Breast epithelium (tissue), 4 donors: ENCODE measurements at regions not wholly inside any gene's neighbourhood (a gene's known extent, or its start where the extent isn't known, plus 50 kb on each side); places are given as distances from the start of the nearest gene placed in this dataset.

Experiments used
- DNase-seq, 2 donors: peaks; one replicate each; pipeline ENCODE4 v3.0.0-alpha.2; 2019; ENCODE audit warnings: low spot score in 2 of 2
- H3K27ac ChIP-seq, 2 donors: fragments of 200-600 bp; sonication (generic) in 1 of 2; one replicate each; pipeline ENCODE4 v1.5.1; 2016 to 2019; ENCODE audit warnings: mild to moderate bottlenecking in 1 of 2
- H3K27me3 ChIP-seq, 2 donors: fragments of 200-600 bp; sonication (generic) in 1 of 2; one replicate each; pipeline versions ENCODE4 v1.5.1 to v1.6.0; 2017 to 2019; ENCODE audit warnings: control low read depth in 1 of 2, mild to moderate bottlenecking in 1 of 2
- H3K36me3 ChIP-seq: fragments of 200-600 bp; one replicate; pipeline ENCODE4 v1.5.1; 2019
- H3K4me1 ChIP-seq, 2 donors: fragments of 200-600 bp; sonication (generic); one replicate each; pipeline ENCODE4 v1.5.1; 2016 to 2019; ENCODE audit warnings: control low read depth in 1 of 2
- H3K4me3 ChIP-seq, 3 donors: fragments of 200-600 bp; sonication (generic); 1 replicate in 2 of 3; 2 replicates in 1 of 3; pipeline ENCODE4 v1.5.1; 2016 to 2019; ENCODE audit warnings: mild to moderate bottlenecking in 3 of 3, moderate library complexity in 2 of 3
- H3K9me3 ChIP-seq, 2 donors: fragments of 200-600 bp; sonication (generic) in 1 of 2; one replicate each; pipeline ENCODE4 v1.5.1; 2016 to 2019; ENCODE audit warnings: control low read depth in 1 of 2
- POLR2A ChIP-seq: fragments of 450-650 bp; IDR thresholded peaks from one replicate; pipeline ENCODE4 v1.6.1; 2016; ENCODE audit warnings: antibody characterized with exemption, mild to moderate bottlenecking, moderate library complexity
- POLR2AphosphoS5 ChIP-seq, 3 donors: sonication (generic); formaldehyde crosslinking; IDR thresholded peaks; one replicate each; pipeline ENCODE4 v1.6.1; 2017; ENCODE audit warnings: antibody characterized with exemption in 3 of 3
- intact Hi-C: fragments of 100-400 bp; cut with DNase I; formaldehyde crosslinking; loops from one replicate; pipeline ENCODE4 v1.15.1; 2023; ENCODE audit warnings: low total_unique reads
- TF ChIP-seq, protein P1 (sequence below), 3 donors: fragments of 450-650 bp; IDR thresholded peaks; one replicate each; pipeline ENCODE4 v1.5.1; 2016 to 2017; ENCODE audit warnings: antibody characterized with exemption in 3 of 3, mild to moderate bottlenecking in 3 of 3, moderate library complexity in 3 of 3

DNA sequence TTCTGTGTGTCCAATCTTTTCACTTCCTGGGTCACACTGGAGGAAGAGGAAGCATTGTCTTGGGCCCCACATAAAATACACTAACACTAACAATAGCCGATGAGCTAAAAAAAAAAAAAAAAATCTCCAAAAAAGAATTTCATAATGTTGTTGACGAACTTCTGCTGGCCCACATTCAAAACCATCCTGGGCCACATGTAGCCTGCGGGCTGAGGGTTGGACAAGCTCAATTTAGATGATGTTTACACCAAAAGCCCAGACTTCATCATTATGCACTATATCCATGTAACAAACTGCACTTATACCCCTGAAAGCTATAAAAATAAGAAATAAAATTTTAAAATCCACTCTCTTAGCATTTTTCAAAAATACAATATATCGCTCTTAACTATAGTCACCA, 187.8 kb upstream of the PTBP2 start:
- TF ChIP-seq POLR2AphosphoS5 (IDR thresholded peaks at IDR 0.05) (no peak), POLR2A (no peak)
- TF ChIP-seq, protein P1, sequence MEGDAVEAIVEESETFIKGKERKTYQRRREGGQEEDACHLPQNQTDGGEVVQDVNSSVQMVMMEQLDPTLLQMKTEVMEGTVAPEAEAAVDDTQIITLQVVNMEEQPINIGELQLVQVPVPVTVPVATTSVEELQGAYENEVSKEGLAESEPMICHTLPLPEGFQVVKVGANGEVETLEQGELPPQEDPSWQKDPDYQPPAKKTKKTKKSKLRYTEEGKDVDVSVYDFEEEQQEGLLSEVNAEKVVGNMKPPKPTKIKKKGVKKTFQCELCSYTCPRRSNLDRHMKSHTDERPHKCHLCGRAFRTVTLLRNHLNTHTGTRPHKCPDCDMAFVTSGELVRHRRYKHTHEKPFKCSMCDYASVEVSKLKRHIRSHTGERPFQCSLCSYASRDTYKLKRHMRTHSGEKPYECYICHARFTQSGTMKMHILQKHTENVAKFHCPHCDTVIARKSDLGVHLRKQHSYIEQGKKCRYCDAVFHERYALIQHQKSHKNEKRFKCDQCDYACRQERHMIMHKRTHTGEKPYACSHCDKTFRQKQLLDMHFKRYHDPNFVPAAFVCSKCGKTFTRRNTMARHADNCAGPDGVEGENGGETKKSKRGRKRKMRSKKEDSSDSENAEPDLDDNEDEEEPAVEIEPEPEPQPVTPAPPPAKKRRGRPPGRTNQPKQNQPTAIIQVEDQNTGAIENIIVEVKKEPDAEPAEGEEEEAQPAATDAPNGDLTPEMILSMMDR (IDR thresholded peaks at IDR 0.05): no peak
- Histone ChIP-seq H3K4me3 (no peak overlapping the region), H3K9me3 (peaks cover 7% of the 10 kb centered on the region in 2 donors), H3K27ac (no peak overlapping the region), H3K27me3 (no peaks in the 10 kb centered on the region), H3K36me3 (no peaks in the 10 kb centered on the region), H3K4me1 (peaks cover 0 to 3% of the 10 kb centered on the region in 2 donors)
- no peak for DNase-seq
- intact Hi-C loops: no loop called here

DNA sequence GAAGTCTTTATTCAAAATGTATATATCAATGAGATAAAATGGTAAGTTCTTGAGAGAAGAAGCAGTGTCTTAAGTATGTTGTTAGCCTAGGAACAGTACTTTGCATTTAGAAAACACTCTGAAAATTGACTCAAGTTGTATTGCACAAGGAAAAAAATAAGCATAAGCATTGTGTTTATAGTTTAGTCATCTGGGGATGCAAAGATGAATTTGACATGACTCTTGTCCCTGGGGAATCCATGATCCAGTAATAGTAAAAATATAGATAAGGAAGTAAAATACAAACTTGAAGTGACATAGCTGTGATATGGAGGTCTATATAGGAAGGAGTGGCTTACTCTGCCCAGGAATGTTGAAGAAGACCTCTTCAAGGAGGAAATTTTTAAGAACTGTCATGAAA, 185.0 kb upstream of the PTBP2 start:
- intact Hi-C loops: no loop called here
- H3K36me3 ChIP-seq: no peaks in the 10 kb centered on the region
- no peak for TF ChIP-seq POLR2A
- no peak for TF ChIP-seq POLR2AphosphoS5 (IDR thresholded peaks at IDR 0.05)
- TF ChIP-seq, protein P1 (IDR thresholded peaks at IDR 0.05): no peak
- DNase-seq: no peak
- no peaks in the 10 kb centered on the region for H3K9me3 ChIP-seq
- H3K4me1 ChIP-seq: peaks cover 0 to 8% of the 10 kb centered on the region in 2 donors
- no peaks in the 10 kb centered on the region for H3K27me3 ChIP-seq
- no peak overlapping the region for H3K27ac ChIP-seq
- no peak overlapping the region for H3K4me3 ChIP-seq

DNA sequence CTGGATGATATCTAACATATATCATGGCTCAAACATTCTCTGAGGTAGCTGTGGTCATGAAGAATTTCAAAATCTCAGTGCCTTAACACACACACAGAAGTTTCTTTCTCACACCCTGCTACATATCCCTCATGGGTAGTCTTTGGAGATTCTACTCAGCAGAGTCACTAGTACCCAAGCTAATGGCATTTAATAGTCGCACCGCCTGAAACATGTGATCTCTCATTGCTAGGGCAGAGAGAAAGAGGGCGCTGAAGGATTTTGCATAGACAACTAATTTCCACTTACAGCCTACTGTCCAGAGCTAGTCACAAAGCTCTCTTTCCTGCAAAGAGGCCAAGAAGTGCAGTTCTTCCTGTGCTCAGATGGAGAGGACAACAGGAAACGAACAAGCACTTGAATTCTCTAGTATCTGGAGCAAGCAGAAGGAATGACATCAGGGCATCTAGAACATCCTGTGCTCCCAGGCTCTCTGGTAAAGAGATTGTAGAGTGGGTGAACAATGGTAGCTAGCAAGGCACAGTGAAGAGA, 183.4 kb upstream of the PTBP2 start:
- Histone ChIP-seq H3K4me3 (no peak overlapping the region), H3K9me3 (no peaks in the 10 kb centered on the region), H3K27ac (peak overlapping the region; percentile 67 to 68), H3K27me3 (no peaks in the 10 kb centered on the region), H3K4me1 (peaks cover 0 to 8% of the 10 kb centered on the region in 2 donors), H3K36me3 (no peaks in the 10 kb centered on the region)
- no peak for DNase-seq
- TF ChIP-seq POLR2A (no peak), POLR2AphosphoS5 (IDR thresholded peaks at IDR 0.05) (no peak)
- TF ChIP-seq, protein P1 (IDR thresholded peaks at IDR 0.05): no peak
- intact Hi-C loops: no loop called here

DNA sequence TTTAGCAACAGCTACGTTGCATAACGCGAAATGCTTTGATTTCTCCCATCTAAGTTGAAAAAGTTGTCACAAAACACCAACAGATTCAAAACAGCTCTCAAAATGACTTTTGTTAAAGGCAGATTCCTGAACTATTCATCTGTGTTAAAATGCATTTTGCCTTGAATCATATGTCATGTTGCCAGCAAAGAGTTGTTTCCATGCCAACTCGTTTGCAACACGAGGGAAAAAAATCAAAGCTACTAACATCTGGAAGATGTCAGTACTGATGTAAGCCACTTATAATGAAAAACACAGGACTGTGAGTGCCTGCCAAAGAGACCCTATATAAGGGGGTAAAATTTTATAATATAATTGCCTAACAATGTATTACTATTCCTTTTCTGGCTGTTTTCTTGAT, 182.7 kb upstream of the PTBP2 start:
- no peaks in the 10 kb centered on the region for H3K27me3 ChIP-seq
- H3K27ac ChIP-seq: peak overlapping the region; percentile 67 to 68
- peaks cover 0 to 8% of the 10 kb centered on the region in 2 donors for H3K4me1 ChIP-seq
- no peak overlapping the region for H3K4me3 ChIP-seq
- intact Hi-C loops: no loop called here
- TF ChIP-seq POLR2AphosphoS5 (IDR thresholded peaks at IDR 0.05) (peak in 2 of 3 donors; percentile 15 to 92), POLR2A (no peak)
- TF ChIP-seq, protein P1 (IDR thresholded peaks at IDR 0.05): no peak
- DNase-seq: peak in 1 of 2 donors; percentile 37
- no peaks in the 10 kb centered on the region for H3K36me3 ChIP-seq
- H3K9me3 ChIP-seq: no peaks in the 10 kb centered on the region

DNA sequence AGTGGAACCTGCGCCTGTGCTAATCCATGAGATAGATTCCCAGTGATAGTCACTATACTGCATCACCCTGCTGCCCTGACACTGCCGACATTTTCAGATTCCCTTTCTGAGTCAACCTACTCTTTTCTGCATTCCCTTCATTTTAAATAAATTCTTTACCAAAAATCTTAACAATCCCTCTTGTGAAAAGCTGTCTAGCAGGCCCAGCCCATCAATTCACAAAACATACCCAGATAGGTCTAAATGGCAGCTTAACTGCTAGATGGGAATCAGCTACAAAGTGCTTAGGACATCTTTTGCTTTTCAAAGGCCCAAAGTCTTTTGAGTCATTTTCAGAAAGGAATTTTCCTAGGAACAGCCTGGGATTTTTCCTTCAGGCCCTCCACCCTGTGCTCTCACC, 180.1 kb upstream of the PTBP2 start:
- intact Hi-C loops: no loop called here
- DNase-seq: no peak
- no peaks in the 10 kb centered on the region for H3K27me3 ChIP-seq
- H3K9me3 ChIP-seq: no peaks in the 10 kb centered on the region
- H3K27ac ChIP-seq: no peak overlapping the region
- no peak overlapping the region for H3K4me3 ChIP-seq
- no peaks in the 10 kb centered on the region for H3K36me3 ChIP-seq
- TF ChIP-seq, protein P1 (IDR thresholded peaks at IDR 0.05): no peak
- TF ChIP-seq POLR2A (no peak), POLR2AphosphoS5 (IDR thresholded peaks at IDR 0.05) (no peak)
- peaks cover 0 to 8% of the 10 kb centered on the region in 2 donors for H3K4me1 ChIP-seq
